SK-N-SH (cell line): ENCODE measurements at regions not wholly inside any gene's neighbourhood (a gene's known extent, or its start where the extent isn't known, plus 50 kb on each side); places are given as distances from the start of the nearest gene placed in this dataset.

Experiments used
- CTCF ChIP-seq: fragments of 200-600 bp; sonication (generic); IDR thresholded peaks from 2 replicates; pipeline ENCODE4 v1.6.1; 2017; ENCODE audit warnings: antibody characterized with exemption, mild to moderate bottlenecking, moderate library complexity
- EP300 ChIP-seq, 2 experiments: IDR thresholded peaks; 2 replicates each; pipeline versions ENCODE4 v1.4.0 to v1.6.1; 2012; ENCODE audit warnings: borderline replicate concordance in 1 of 2, low read depth in 1 of 2, low read length in 1 of 2
- EZH2phosphoT487 ChIP-seq: fragments of 200-600 bp; sonication (generic); IDR thresholded peaks from 2 replicates; pipeline ENCODE4 v1.6.1; 2017; ENCODE audit warnings: low read depth, mixed run types, mild to moderate bottlenecking, antibody characterized with exemption, moderate library complexity, borderline replicate concordance
- FOXJ3 ChIP-seq: sonication (generic); formaldehyde crosslinking; IDR thresholded peaks from 2 replicates; pipeline ENCODE4 v1.5.1; 2020; ENCODE audit warnings: mild to moderate bottlenecking, missing genetic modification reagents
- FOXM1 ChIP-seq: IDR thresholded peaks from 2 replicates; pipeline ENCODE4 v1.4.0; 2012; ENCODE audit warnings: low read depth, mild to moderate bottlenecking
- JUND ChIP-seq: IDR thresholded peaks from 2 replicates; pipeline ENCODE4 v1.4.0; 2012
- MXI1 ChIP-seq: IDR thresholded peaks from 2 replicates; pipeline ENCODE4 v1.6.1; 2012; ENCODE audit warnings: mild to moderate bottlenecking, low read depth, low read length, improper control_type of control experiment
- NFIC ChIP-seq: IDR thresholded peaks from 2 replicates; pipeline ENCODE4 v1.4.0; 2012; ENCODE audit warnings: borderline replicate concordance
- NRF1 ChIP-seq: IDR thresholded peaks from 2 replicates; pipeline ENCODE4 v1.6.1; 2012; ENCODE audit warnings: low read depth, mild to moderate bottlenecking, low read length
- SMC3 ChIP-seq: IDR thresholded peaks from 2 replicates; pipeline ENCODE4 v1.6.1; 2012; ENCODE audit warnings: low read depth, low read length, improper control_type of control experiment
- TCF12 ChIP-seq: IDR thresholded peaks from 2 replicates; pipeline ENCODE4 v1.4.0; 2012
- TEAD4 ChIP-seq: IDR thresholded peaks from 2 replicates; pipeline ENCODE4 v1.4.0; 2012; ENCODE audit warnings: mild to moderate bottlenecking, borderline replicate concordance; ENCODE audit not compliant: insufficient read depth
- USF2 ChIP-seq: fragments of 150-350 bp; IDR thresholded peaks from 2 replicates; pipeline ENCODE4 v1.6.1; 2017; ENCODE audit warnings: antibody characterized with exemption, low read length, low read depth, borderline replicate concordance
- YY1 ChIP-seq: IDR thresholded peaks from 2 replicates; pipeline ENCODE4 v1.4.0; 2012; ENCODE audit warnings: low read depth, mild to moderate bottlenecking

- TF ChIP-seq CTCF (no peak), JUND (no peak), NFIC (no peak), TCF12 (no peak), FOXM1 (no peak), EZH2phosphoT487 (no peak), YY1 (no peak), EP300 (IDR thresholded peaks at IDR 0.05; ENCODE audit: borderline replicate concordance in 1 of 2, low read depth in 1 of 2, low read length in 1 of 2) (no peak), MXI1 (no peak), TEAD4 (no peak), SMC3 (no peak), USF2 (no peak), FOXJ3 (CRISPR knock-in tag) (no peak), NRF1 (no peak)
These were observed 716.5 kb downstream of the PRELID2 start for GRCh38 chr5:145118611-145119010.
